Activated naive CD4-positive, alpha-beta T cell treated with Interleukin-2 at 50 U/mL for 16 hours (primary cell): ENCODE measurements at regions not wholly inside any gene's neighbourhood (a gene's known extent, or its start where the extent isn't known, plus 50 kb on each side); places are given as distances from the start of the nearest gene placed in this dataset.

Source experiments
- DNase-seq: peaks from one replicate; pipeline ENCODE4 v3.0.0-alpha.2; 2020

DNA sequence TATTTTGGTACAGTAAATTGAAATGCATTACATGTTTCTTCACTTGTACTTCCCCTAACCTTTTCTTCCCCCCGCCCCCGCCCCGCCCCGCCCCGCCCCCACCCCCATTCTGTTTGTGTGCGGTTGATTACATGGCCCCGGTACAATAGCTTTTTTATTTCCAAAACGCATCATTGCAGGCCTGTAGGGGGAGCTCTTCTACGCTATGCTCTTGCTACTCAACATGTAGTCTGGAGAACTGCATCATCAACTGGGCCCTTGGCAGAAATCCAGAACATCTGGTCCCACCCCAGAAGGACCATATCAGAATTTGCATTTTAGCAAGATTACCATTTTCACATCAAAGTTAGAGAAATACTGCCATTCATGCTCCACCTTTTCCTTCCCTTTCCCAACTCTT is 333.3 kb upstream of the DDX53 start:
- DNase-seq, result no peak

DNA sequence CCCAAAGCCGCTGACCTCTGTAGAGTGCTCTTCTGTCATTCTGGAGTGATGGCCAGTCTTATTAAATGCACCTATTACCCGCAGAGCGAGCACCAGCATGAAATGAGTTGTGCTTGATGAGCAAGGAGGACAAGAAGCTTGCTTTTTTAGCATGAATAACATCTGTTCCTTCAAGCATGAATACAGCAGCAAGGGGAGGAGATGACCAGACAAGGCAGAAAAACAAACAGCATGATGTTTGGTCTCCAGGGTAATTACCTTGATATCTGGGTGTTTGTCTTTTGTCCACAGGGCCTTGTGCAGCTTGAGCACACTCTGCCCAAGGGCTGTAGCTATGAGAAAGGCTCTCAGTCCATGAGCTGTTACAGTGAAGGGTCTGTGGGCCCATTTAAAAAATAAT is 324.8 kb upstream of the DDX53 start:
- DNase-seq, result no peak

DNA sequence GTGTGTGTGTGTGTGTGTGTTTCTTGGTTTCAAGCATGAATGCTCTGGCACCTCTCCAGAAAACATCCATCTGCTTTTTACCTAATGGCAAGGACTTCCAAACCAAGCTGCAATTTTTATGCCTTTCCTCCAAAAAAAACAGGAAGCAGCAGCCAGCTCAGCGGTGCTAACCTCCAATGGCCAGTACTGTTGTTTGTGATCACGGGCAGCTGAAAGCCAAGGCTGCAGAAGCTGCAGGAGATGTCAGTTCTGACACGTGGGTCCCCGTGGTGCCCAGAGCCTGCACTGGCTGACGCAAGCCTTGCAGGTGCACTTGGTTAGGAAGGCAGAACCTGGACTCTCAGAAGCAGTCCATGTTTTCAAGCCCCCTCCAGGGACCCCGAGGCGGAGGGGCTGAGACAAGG is 313.6 kb upstream of the DDX53 start:
- DNase-seq, result no peak

DNA sequence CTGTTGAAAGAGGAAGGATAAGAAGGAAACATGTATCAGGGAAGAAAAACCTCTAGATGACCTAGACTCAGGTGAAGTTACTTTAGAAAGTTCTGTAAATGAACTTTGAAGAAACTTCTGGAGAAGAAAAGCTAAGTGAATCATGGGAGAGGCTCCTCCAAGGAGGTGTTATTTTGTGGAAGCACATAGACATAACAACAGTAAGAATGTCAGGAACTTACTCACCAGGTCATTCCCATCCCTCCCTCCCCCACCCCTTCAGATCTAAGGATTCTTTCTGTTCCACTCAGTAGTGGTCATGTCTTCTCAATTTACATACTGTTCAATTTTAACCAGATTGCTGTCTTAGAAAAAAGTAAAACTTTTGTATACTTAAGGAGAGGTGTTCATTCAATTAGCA is 310.5 kb upstream of the DDX53 start:
- no peak for DNase-seq

DNA sequence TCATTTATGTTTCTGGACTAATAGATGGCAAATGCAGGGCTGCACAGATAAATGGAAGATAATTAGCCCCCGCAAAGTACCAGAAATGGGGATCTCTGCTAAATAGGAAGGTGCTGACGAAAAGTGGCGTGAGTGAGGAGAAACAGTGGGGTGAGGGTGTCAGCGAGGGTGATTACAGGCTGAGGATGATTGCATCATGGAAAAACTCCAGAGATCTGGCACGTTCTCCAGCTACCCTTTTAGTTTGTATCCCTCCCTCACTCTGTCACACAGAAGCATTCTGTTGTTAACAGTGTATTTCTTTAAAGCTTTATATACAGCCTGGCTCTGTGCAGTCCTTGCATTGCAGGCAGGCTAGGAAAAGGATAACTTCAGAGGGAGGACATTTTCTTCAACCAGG is 309.6 kb upstream of the DDX53 start:
- no peak for DNase-seq

DNA sequence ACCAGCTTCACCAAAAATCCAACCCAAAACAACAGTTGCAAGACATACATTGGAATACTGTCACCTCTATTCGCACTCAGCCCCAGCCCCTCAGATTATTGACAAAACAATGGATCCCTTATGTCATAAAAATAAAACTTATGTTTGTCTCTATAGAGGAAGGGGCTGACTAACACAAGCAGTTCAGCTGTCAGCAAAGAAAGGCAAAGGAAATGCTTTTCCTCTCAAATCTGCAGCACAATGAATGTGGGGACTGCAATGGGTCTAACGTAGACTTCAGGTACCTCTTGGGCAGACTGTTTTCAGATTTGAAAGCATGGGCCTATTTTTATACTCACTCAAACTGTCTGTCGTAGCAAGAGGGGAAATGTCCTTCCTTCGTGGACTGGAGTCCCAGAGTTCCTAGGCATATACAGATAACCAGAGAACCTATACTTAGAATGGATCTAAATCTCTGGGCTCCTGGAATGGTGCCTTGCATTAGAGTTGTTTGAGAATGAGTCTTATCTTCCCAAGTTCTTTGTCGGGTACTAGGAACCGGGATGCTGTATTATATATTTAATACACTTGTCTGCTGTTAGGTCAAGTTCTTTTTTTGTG is 307.7 kb upstream of the DDX53 start:
- DNase-seq, result no peak

DNA sequence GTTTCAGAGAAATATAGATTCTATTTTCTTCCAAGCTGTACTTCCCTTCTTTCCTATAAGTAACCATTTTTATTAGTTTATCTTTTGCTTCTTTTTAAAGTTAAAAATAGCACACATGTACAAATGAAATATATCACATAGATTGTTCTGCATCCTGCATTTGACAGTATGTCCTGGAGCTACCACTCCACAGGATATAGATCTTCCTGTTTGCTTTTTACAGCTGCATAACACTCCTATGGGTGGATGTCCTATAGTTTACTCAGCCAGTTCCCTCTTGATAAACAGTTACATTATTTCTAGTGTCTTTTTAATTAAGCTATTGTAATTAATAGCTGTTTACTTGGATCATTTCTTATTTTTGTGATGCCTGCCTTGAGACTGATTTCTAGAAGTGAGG is 301.6 kb upstream of the DDX53 start:
- DNase-seq, result no peak

DNA sequence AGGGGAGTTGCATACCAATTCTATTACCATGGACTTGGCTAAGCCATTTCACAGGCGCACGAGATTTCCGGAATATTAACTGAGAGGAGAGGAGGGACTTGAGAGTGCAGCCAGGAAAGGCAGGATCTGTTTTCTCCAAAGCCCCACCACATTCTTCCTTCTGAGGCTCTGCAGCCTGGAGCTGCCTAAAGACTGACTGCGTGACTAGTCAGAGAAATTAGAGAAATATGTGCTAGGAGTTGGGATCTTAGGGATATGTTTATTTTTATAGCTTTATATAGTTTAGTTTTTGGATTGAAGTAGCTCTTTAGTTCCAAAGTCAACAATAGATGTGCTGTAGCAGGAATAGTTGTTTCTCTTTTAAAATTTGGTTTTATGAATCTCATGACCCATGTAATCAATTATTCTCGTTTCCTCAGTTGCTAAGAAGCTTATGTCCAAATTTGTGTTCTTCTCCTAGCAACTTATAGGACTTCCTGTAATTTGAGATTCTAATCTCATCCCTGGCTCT is 300.1 kb upstream of the DDX53 start:
- no peak for DNase-seq

DNA sequence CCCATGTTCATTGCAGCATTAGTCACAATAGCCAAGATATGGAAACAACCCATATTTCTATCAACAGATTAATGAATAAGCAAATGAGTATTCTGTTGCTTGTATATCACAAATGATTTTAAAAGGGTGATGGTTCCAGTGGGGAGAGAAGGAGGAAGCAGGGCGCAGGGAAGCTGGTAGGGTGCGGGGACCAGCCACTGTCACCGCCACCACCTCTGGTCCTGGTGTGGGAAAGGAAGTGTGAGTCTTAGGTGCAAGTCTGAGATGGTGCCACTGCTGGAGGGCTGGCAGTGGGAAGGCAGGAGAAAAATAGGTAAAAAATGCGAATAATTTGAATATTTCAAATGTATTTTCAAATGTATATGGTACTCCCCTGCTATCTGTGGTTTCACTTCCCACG is 286.8 kb upstream of the DDX53 start:
- DNase-seq, result no peak

DNA sequence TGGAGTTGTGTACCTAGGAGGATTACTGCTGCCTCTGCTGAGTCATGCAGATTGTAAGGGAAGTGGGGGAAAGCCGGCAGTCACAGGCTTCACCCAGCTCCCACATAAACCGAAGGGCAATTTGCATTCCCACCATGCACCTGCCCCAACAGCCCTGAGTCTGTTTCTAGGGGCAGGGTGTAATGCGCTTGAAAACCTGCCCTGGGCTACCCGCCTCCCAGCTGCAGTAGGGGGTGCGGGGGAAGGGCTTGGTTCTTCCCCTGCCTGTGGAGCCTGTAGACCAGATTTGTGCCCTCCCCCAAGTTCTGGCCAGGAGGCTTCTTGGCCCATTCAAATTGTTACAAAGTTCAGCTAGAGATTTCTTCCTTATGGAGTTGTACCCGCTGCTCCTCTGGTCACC is 269.2 kb upstream of the DDX53 start:
- DNase-seq, result no peak

DNA sequence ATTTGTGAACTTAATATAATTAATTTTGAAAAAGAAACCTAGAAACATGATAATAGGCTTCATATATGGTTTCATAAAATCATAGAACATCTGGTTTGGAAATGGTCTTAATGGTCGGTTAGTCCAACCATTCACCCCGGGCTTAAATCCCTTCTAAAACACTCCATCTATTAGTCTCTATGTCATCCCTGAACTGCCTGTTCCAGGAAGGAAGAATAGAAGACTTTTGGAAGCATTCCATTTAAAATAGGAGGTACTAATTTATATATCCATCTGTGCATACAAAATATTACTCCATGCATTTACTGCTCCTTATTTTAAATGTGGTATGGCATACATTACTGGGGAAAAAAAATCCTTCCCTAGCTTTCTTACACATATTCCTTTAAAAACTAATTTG is 262.2 kb upstream of the DDX53 start:
- no peak for DNase-seq

DNA sequence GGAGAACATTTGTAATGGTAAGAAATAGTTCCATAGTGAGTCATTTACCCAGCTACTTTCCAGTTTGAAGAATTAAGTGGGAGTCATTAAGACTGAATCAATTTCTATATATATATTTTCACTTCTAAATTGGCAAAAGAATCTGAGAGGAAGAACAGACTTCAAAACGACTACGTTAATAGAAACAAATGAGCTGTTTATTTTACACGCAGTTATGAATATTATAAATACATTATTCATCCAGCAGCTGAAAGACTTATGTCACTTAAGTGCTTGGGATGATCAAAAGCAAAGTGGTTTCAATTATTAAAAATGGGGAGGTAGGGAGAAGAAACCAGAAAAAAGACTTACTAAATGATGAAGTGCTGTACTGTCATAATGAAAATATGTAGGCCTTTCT is 260.5 kb upstream of the DDX53 start:
- DNase-seq, result no peak

DNA sequence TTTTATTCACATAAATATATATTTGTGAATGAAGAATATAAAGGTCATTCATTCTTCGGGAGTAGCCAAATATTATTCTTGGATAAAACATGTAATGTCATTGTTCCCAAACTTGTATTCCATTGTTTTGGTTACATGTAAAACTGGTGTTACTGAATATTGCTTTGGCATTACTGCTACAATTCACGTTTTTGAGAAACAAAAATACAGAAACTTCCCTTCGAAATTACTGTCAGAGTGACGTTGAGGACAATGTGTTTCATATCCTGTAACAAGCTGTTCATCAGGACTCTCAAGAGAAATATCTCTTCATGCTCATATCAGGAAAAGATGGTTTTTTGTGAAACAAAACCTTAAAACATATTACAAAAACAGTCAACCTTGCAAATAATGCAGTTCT is 258.9 kb upstream of the DDX53 start:
- no peak for DNase-seq

DNA sequence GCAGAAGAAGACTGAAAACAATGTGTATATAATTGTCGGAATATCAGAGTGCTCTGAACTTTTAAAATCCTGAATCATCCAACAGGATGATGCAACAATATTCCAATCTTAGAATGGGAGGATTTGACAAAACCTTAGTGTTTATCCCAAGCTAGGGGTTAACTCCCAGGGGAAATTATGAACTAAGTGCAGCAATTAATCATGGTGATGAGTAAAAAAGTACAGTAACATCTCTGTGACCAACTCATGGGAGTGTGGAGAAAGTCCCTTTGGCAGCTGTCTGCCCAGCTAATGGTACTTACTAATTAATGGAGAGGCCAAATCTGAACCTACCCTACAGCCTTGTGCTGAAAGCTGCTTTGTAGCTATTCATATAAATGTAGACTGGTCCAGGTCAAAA is 257.6 kb upstream of the DDX53 start:
- DNase-seq, result no peak

DNA sequence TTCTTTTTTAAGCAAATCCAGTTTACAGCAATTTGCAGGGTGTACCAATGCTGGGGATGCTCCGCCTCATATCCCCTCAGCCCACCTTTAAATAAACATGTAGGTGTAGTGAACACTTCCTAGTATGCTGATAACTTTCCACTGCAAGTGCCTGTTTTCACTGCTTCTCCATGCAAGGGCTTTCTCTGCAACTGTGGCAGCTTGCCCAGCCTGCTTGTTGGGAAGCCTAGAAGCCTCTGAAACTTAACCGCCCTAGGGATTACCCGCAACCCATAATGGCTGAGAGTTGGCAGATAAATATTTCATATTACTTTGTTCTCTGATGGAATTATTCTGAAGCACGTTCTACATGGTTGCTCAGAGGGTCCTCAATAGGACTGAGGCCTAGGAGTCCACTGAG is 253.7 kb upstream of the DDX53 start:
- no peak for DNase-seq

DNA sequence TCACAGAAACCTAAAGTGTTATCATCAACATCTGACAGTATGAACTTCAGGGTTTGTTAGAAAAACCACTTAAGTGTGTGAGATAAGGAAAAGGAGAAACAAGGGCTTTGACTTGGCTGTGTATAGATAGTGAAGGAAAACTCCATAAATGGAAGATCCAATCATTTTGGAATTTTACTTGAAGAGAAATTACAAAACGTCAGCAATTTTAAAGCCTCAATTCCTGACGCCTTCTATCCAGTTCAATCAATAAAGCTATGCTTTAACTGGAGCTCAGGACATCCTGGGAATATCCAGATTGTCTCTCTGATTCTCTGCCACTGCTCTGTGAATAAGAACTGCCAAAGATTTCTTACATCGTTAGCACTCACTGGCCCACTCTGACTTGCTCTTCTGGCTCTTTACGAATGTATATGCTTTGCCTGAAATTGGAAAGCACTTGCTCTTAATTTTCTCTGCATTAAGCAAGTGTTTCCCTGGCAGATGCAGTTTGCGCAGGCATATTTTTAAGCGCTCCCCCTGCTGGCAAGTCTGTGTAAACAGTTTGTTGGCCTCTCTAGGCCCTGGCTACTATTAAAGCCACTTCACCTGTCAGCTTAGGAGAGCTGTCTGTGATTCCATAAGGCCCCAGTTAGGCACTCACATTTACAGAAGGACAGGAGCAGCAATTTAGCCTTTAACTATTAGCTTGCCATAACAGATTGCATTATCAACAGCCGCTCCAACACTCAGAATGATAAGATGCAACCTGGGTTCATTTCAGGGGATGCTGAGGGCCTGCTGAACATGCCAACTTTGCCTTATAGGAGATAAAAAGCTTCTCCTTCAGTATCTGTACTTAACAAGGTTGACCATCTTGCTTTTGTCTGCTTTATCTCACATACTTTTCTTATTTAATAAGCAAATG is 251.4 kb upstream of the DDX53 start:
- peak; percentile 20 for DNase-seq

DNA sequence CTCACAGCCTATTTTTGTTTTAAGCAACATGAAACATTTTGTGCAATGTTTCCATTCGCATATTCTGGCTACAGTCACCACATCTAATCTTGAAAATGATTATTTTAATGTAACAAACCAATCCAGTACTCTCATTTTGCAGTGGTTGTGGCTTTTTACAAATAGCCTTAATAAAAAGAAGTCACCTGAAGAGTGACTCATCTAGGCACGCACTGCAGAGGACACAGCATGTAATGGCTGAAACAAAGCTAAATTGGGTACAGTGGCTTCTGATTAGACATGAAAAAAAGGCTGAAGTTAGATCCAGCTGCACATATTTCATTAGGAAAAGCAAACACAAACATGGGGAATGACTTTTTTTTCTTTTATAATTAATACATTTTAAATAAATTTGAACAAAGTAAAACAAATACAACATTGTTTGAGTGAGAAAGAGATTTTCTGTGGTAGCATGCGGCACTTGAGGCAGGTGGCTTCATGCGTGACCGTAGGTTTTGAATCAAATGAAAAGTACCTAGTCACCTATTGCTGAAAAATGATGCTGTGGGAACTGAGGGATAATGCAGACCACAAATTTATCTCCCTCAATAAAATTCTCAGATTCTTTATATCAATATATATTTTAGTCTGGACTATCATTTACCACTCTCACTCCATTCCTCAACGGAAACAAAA is 240.8 kb upstream of the DDX53 start:
- no peak for DNase-seq

DNA sequence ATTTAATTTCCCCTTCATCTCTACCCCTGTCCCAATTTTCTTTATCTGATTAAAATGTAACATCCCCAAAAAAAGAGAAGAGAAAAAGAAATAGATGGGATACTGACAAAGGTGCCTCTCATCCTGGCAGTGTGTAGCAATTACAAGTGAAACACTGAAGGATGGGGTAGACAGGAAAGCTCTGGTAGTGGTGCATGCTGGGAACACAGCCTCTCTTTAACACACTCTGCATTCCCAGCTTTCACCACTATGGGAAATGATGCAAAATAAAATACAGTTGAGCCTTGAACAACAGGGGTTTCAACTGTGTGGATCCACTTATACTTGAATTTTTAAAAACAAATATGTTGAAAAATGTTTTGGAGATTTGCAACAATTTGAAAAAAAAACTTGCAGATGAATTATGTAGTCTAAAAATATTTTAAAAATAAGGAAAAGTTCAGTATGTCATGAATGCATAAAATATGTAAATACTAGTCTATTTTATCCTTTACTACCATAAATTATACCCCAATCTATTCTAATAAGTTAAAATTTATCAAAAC is 239.2 kb upstream of the DDX53 start:
- no peak for DNase-seq

DNA sequence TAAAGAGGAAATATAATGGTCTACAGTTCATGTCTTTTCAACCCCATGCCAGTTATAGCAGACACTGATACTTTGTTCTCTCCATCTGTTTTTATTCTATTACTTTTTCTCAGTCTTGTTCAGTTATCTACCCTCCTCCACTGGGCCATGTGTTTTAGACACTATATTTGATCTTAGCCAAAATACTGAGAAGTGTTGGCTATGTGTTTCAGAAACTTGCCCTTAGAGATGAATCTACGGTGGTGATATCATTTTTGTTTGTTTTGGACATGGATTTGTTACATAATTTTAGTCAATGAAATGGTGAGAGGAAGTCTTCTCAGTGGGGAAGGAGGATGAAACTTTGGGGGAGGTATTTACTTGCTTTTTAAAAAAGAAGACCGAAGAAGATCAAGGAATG is 211.5 kb upstream of the DDX53 start:
- no peak for DNase-seq

DNA sequence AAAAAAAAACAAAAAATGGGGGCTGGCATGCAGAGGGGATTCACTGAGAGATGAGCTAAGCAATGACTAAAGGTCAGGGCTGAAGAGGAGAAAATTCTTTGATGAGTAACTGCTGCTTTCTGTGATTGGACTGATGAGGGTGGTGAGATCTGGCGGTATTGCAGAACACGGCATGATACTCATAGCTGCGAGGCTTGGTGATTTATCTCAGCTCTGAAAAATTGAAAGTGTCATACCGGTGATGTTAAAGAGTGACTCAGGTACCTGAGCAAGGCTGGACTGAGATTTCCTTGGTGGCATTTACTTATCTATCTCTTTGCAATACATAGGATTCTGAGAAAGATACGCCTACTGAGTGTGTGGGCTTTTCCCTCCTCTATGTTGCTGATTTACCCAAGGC is 204.1 kb upstream of the DDX53 start:
- DNase-seq, result no peak

DNA sequence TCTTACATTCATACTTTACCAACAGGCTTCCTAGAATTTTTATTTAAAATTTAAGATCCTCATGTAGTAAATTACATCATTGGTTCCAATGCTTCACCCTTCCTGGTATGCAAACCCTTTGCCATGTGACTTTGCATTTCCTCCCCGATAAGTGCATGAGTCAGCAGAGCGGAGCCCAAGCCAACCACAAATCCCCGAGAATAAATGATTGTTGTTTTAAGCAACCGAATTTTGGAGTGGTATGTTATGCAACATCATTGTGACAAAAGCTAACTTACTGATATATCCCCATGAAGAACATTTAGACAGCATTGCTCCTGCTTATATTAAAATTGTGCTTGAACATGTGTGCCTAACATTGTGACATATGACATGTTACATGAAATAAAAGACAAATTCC is 199.4 kb upstream of the DDX53 start:
- no peak for DNase-seq

DNA sequence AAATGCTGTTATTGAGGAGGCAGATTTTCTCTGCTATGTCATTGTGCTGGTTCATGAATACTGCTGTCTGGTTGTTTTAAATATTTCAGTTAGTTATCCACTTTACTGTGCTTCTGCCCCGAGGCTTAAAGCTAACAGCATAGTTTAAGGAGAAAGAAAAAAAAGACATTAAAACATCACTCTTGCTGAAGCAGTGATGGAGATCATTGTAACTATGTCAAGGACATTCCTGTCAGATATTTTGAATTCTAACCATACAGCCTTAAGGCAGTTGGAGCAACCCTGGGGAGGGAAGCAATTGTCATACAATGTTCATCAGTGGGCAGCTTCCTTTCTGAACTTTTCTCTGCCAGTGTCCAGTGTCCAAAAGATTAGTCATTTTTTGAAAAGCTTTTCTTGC is 199.0 kb upstream of the DDX53 start:
- DNase-seq, result no peak

DNA sequence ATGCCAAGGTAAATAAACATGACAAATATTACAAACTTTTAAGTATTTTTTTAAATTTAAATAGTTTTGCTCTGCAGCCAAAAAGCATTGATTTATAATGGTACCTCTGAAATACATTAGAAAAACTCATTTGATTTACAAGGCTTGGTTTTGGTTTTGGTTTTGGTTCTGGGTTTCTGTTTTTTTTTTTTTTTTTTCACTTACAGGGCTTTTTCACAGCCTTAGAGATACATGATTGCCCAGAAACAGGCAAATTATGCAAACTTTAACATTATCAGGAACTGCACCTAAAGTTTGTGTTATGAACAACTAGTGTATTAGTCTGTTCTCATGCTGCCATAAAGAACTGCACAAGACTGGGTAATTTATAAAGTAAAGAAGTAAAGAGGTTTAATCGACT is 196.4 kb upstream of the DDX53 start:
- no peak for DNase-seq

DNA sequence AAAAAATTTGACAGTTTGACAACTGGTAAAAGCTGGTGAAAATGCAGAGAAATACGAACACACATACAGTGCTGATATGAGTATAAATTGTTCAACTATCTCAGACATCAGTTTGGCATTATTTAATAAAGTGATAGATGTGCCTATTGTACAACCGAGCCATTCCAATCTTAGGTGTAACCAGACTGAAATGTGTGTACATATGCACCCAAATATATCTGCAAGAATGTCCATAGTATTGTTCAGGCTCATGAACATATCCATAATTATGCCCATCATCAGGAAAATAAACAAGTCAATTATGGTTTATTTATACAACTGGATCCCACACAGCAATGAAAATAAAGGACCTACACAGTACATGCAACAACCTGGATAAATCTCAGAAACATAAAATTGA is 188.9 kb upstream of the DDX53 start:
- DNase-seq, result no peak
